Gastrocnemius medialis (tissue), 4 donors: ENCODE measurements at regions not wholly inside any gene's neighbourhood (a gene's known extent, or its start where the extent isn't known, plus 50 kb on each side); places are given as distances from the start of the nearest gene placed in this dataset.

Experiments used
- POLR2A ChIP-seq, 2 donors: fragments of 450-650 bp; IDR thresholded peaks; one replicate each; pipeline ENCODE4 v1.6.1; 2017; ENCODE audit warnings: antibody characterized with exemption in 2 of 2, mild to moderate bottlenecking in 2 of 2, moderate library complexity in 2 of 2
- TF ChIP-seq, protein P1 (sequence below), 5 experiments: fragments of 450-650 bp in 3 of 5; fragments of 200-600 bp in 2 of 5; sonication (generic) in 2 of 5; IDR thresholded peaks in 4 of 5; conservative IDR thresholded peaks in 1 of 5; 1 replicate in 4 of 5; 2 replicates in 1 of 5; pipeline ENCODE4 v1.5.1; 2016 to 2019; ENCODE audit warnings: antibody characterized with exemption in 5 of 5, mild to moderate bottlenecking in 3 of 5, moderate library complexity in 3 of 5

DNA sequence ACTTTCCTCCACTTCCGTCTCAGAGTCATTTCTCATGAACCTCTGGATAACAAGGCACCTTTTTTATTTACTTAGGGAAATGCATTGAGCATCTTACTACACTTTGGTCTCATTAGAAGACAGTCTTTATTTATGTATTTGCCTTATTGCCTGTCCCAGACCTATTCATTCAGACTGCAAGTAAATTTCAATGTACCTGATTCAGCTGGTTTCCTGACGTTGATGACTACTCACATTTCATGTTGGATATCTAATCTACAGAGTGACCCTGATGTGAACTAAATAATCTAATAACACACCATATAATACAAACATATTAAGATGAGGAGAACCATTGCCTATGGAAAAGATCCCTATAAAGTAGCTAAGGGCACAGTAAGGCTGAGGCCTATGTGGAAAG, 267.7 kb downstream of the SLC6A15 start:
- TF ChIP-seq, protein P1, sequence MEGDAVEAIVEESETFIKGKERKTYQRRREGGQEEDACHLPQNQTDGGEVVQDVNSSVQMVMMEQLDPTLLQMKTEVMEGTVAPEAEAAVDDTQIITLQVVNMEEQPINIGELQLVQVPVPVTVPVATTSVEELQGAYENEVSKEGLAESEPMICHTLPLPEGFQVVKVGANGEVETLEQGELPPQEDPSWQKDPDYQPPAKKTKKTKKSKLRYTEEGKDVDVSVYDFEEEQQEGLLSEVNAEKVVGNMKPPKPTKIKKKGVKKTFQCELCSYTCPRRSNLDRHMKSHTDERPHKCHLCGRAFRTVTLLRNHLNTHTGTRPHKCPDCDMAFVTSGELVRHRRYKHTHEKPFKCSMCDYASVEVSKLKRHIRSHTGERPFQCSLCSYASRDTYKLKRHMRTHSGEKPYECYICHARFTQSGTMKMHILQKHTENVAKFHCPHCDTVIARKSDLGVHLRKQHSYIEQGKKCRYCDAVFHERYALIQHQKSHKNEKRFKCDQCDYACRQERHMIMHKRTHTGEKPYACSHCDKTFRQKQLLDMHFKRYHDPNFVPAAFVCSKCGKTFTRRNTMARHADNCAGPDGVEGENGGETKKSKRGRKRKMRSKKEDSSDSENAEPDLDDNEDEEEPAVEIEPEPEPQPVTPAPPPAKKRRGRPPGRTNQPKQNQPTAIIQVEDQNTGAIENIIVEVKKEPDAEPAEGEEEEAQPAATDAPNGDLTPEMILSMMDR (IDR thresholded peaks at IDR 0.05 in 4 of 5, conservative IDR thresholded peaks at IDR 0.05 in 1 of 5) = no peak
- TF ChIP-seq POLR2A (IDR thresholded peaks at IDR 0.05) = no peak
